Fibroblast of lung (primary cell): ENCODE measurements at regions not wholly inside any gene's neighbourhood (a gene's known extent, or its start where the extent isn't known, plus 50 kb on each side); places are given as distances from the start of the nearest gene placed in this dataset.

Experiments
- DNase-seq, 2 donors: peaks; one replicate each; pipeline versions ENCODE4 v3.0.0 to v3.0.0-alpha.2; 2010; ENCODE audit warnings: low read depth in 2 of 2
- H2AFZ ChIP-seq: 2 replicates; pipeline ENCODE4 v1.5.1; 2012; ENCODE audit warnings: low read length, control low read depth, inconsistent platforms
- H3K27ac ChIP-seq: 2 replicates; pipeline ENCODE4 v1.5.1; 2011; ENCODE audit warnings: low read length, control low read depth; ENCODE audit not compliant: insufficient read depth
- H3K27me3 ChIP-seq: 2 replicates; pipeline ENCODE4 v1.5.1; 2011; ENCODE audit warnings: mild to moderate bottlenecking, low read length; ENCODE audit not compliant: control insufficient read depth, insufficient read depth
- H3K36me3 ChIP-seq: 2 replicates; pipeline ENCODE4 v1.5.1; 2011; ENCODE audit warnings: low read length; ENCODE audit not compliant: control insufficient read depth, insufficient read depth
- H3K4me1 ChIP-seq: 2 replicates; pipeline ENCODE4 v1.5.1; 2011; ENCODE audit warnings: low read length; ENCODE audit not compliant: control insufficient read depth, insufficient read depth; ENCODE audit errors: extremely low read depth
- H3K4me2 ChIP-seq: 2 replicates; pipeline ENCODE4 v1.5.1; 2011; ENCODE audit warnings: low read length, control low read depth; ENCODE audit not compliant: insufficient read depth; ENCODE audit errors: extremely low read depth
- H3K4me3 ChIP-seq, 4 experiments: fragments of 200-600 bp in 1 of 4; sonication (generic) in 1 of 4; replicated peaks in 1 of 4; 2 replicates each; pipeline ENCODE4 v1.5.1; 2011 to 2016; ENCODE audit warnings: low read length in 4 of 4, low read depth in 3 of 4, mild to moderate bottlenecking in 3 of 4, control low read depth in 2 of 4, inconsistent platforms in 1 of 4, mixed read lengths in 1 of 4; ENCODE audit not compliant: insufficient read depth in 1 of 4; ENCODE audit errors: control extremely low read depth in 1 of 4
- H3K79me2 ChIP-seq: 2 replicates; pipeline ENCODE4 v1.5.1; 2012; ENCODE audit warnings: mild to moderate bottlenecking, low read length, inconsistent platforms; ENCODE audit not compliant: control insufficient read depth, insufficient read depth
- H3K9ac ChIP-seq: 2 replicates; pipeline ENCODE4 v1.5.1; 2011; ENCODE audit warnings: mild to moderate bottlenecking, low read length, control low read depth; ENCODE audit not compliant: insufficient read depth
- H3K9me3 ChIP-seq: 2 replicates; pipeline ENCODE4 v1.5.1; 2012; ENCODE audit warnings: low read depth, low read length; ENCODE audit not compliant: control insufficient read depth, insufficient read depth
- H4K20me1 ChIP-seq: 2 replicates; pipeline ENCODE4 v1.5.1; 2011; ENCODE audit warnings: low read length; ENCODE audit not compliant: control insufficient read depth, insufficient read depth; ENCODE audit errors: extremely low read depth
- EZH2 ChIP-seq: IDR thresholded peaks from 2 replicates; pipeline ENCODE4 v1.5.1; 2012; ENCODE audit warnings: low read length, control low read depth, mild to moderate bottlenecking; ENCODE audit errors: missing control alignments
- TF ChIP-seq, protein P1 (sequence below), 2 donors: IDR thresholded peaks in 1 of 2; conservative IDR thresholded peaks in 1 of 2; 1 replicate in 1 of 2; 2 replicates in 1 of 2; pipeline ENCODE4 v1.5.1; 2011 to 2012; ENCODE audit warnings: low read length in 2 of 2, control low read depth in 1 of 2, inconsistent platforms in 1 of 2, low read depth in 1 of 2, mild to moderate bottlenecking in 1 of 2

GRCh38 chr1:29585201-29585600, 348.9 kb downstream of the PTPRU start:
- Histone ChIP-seq H3K4me1 (no peaks in the 10 kb centered on the region), H3K9me3 (no peaks in the 10 kb centered on the region), H3K4me3 (no peak overlapping the region), H3K27ac (no peak overlapping the region), H3K4me2 (no peak overlapping the region), H3K36me3 (no peaks in the 10 kb centered on the region), H2AFZ (no peak overlapping the region), H3K9ac (no peak overlapping the region), H3K79me2 (no peaks in the 10 kb centered on the region), H4K20me1 (no peaks in the 10 kb centered on the region), H3K27me3 (no peaks in the 10 kb centered on the region)
- no peak for DNase-seq
- TF ChIP-seq, protein P1, sequence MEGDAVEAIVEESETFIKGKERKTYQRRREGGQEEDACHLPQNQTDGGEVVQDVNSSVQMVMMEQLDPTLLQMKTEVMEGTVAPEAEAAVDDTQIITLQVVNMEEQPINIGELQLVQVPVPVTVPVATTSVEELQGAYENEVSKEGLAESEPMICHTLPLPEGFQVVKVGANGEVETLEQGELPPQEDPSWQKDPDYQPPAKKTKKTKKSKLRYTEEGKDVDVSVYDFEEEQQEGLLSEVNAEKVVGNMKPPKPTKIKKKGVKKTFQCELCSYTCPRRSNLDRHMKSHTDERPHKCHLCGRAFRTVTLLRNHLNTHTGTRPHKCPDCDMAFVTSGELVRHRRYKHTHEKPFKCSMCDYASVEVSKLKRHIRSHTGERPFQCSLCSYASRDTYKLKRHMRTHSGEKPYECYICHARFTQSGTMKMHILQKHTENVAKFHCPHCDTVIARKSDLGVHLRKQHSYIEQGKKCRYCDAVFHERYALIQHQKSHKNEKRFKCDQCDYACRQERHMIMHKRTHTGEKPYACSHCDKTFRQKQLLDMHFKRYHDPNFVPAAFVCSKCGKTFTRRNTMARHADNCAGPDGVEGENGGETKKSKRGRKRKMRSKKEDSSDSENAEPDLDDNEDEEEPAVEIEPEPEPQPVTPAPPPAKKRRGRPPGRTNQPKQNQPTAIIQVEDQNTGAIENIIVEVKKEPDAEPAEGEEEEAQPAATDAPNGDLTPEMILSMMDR (conservative IDR thresholded peaks at IDR 0.05 in 1 of 2, IDR thresholded peaks at IDR 0.05 in 1 of 2; ENCODE audit: low read depth in 1 of 2, low read length in 2 of 2) = no peak
- no peak for TF ChIP-seq EZH2

- H4K20me1 ChIP-seq = no peaks in the 10 kb centered on the region
- no peak overlapping the region for H3K9ac ChIP-seq
- H3K36me3 ChIP-seq = no peaks in the 10 kb centered on the region
- H3K27ac ChIP-seq = no peak overlapping the region
- H2AFZ ChIP-seq = no peak overlapping the region
- H3K9me3 ChIP-seq = no peaks in the 10 kb centered on the region
- no peaks in the 10 kb centered on the region for H3K79me2 ChIP-seq
- TF ChIP-seq, protein P1 (conservative IDR thresholded peaks at IDR 0.05 in 1 of 2, IDR thresholded peaks at IDR 0.05 in 1 of 2; ENCODE audit: low read depth in 1 of 2, low read length in 2 of 2) = no peak
- no peak for TF ChIP-seq EZH2
- H3K4me3 ChIP-seq = no peak overlapping the region
- DNase-seq = peak; percentile 20 to 75
- H3K4me2 ChIP-seq = no peak overlapping the region
- no peaks in the 10 kb centered on the region for H3K4me1 ChIP-seq
- no peaks in the 10 kb centered on the region for H3K27me3 ChIP-seq
Observed at GRCh38 chr1:29584776-29585175, 348.5 kb downstream of the PTPRU start.

GRCh38 chr1:29584362-29584761, 348.0 kb downstream of the PTPRU start:
- Histone ChIP-seq H3K79me2 (no peaks in the 10 kb centered on the region), H4K20me1 (no peaks in the 10 kb centered on the region), H2AFZ (no peak overlapping the region), H3K9me3 (no peaks in the 10 kb centered on the region), H3K9ac (no peak overlapping the region), H3K4me1 (no peaks in the 10 kb centered on the region), H3K4me2 (no peak overlapping the region), H3K36me3 (no peaks in the 10 kb centered on the region), H3K27ac (no peak overlapping the region), H3K27me3 (no peaks in the 10 kb centered on the region), H3K4me3 (no peak overlapping the region)
- no peak for DNase-seq
- TF ChIP-seq, protein P1 (conservative IDR thresholded peaks at IDR 0.05 in 1 of 2, IDR thresholded peaks at IDR 0.05 in 1 of 2; ENCODE audit: low read depth in 1 of 2, low read length in 2 of 2) = no peak
- TF ChIP-seq EZH2 = no peak
